ENCODE measurements at regions not wholly inside any gene's neighbourhood (a gene's known extent, or its start where the extent isn't known, plus 50 kb on each side); places are given as distances from the start of the nearest gene placed in this dataset.

DNA sequence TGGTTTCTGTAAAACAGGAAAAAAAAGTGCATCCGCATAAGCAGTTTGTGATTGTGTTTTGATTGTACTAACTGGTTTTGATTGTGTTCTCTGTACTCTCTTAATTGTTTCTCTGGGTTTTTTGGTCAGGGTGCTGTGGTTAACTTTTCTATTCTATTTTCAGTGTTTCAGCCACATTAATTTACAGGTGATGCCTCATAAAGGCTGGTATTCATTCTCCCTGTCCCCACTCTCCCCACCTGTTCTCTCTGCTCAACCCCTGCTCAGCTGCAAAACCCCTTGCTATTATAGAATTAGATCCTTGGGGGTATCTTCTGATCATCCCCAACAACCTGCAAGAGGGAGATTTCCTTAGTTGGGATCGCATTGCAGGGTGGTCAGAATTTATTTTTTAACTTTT, 285.4 kb upstream of the AZI2 start:
- no peak for ATAC-seq
- intact Hi-C loops (cut with DNase I, micrococcal nuclease), result no loop called here
- no peak for DNase-seq

- no peak for ATAC-seq
- intact Hi-C loops (cut with DNase I, micrococcal nuclease), result no loop called here
These were observed 289.1 kb upstream of the AZI2 start for GRCh38 chr3:28637742-28638141.

DNA sequence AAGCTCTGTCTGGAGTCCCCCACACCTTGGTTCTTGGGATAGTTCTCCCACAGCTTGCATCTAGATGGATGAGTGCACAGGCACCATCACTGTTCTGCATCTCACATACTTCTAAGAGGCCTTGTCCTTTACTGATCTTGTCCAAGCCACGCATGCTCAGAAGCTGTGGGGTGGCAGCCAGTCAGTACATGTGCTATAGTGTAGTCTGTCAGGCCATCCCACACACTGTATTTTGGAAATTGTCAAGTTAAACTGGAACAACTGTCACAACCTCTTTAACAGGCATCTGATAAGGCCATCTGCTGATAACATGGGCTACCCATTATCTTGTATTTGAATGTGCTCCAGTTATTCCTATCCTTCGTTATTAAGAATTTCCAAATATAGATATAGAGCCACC, 296.5 kb upstream of the AZI2 start:
- ATAC-seq (no peak), DNase-seq (no peak)
- intact Hi-C loops (cut with DNase I, micrococcal nuclease), result no loop called here

More at GRCh38 chr3:28637742-28638141, 289.1 kb upstream of the AZI2 start:
- DNase-seq, result no peak

DNA sequence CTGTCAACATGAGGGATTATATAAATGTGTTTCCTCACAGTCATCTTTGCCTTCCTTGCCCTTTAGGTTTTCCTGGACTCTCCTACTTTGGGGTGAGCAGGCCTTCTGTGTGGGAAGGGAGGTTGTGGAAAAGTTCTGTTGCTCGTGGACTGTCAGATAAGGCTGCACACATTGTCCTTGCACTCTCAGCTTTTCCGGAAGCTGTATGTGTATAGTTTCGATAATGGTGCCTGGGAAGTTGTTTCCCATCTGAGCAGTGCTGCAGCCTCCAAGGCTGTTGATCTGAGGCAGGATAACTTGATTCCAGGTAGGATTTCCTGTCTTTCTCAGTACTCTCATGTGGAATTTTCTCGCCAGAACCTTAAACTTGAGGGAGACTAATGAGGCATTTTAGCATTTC, 297.8 kb upstream of the AZI2 start:
- intact Hi-C loops (cut with DNase I, micrococcal nuclease), result no loop called here
- ATAC-seq, result no peak
- DNase-seq, result no peak

DNA sequence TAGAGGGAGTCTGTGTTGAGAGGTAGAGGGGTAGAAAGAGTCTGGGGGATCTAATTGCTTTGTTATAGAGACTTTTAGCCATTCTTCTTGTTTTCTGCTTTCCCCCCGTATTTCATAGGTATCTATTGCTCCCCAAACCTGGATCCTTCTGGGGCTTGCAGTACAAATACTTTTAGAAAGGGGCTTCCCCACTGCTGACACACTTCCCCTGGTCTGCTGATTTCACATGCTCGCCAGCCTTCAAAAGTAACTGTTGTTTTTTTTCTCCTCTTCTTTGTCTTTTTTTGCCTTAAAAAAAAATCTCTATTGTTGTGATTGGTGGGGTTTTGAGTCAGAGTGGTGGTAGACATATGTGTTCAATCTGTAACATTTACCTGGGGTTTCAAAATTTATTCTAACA, 300.6 kb upstream of the AZI2 start:
- intact Hi-C loops (cut with DNase I, micrococcal nuclease), result no loop called here
- DNase-seq, result no peak

DNA sequence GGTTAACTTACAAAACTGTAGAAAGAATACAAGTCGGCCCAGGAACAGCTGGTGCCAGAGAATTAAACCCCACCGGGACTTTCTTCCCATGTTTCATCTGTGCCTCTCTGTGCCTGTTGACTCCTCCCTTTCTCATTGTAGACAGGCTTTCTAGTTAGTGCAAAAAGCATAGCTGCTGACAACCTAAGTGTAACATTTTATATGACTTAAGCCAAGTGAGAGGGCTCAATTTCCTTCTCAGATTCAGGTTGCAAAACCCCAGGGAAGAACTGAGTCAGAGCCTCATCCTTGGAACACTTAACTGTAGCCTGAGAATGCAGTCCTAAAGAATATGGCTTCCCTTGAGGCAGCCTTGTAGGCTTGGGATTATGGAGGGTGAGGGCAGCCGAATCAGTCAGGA, 302.5 kb upstream of the AZI2 start:
- no peak for DNase-seq
- intact Hi-C loops (cut with DNase I, micrococcal nuclease), result no loop called here
- ATAC-seq, result no peak

More for the DNA sequence above, 300.6 kb upstream of the AZI2 start:
- ATAC-seq, result no peak

DNA sequence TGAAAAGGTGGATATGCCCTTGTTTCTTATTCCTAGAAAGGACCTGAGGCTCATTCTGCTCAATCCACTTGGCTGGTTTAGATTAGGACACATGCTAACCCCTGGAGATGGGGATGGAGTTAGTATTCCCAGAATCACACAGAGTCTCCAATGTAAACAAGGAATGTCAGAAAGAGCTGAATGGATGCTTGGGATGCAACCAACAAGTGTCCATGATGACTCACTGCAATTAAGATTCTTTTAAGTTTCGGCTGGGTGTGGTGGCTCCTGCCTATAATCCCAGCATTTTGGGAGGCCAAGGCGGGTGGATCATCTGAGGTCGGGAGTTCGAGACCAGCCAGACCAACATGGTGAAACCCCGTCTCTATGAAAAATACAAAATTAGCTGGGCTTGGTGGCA, 315.5 kb upstream of the AZI2 start:
- intact Hi-C loops (cut with DNase I, micrococcal nuclease), result no loop called here
- ATAC-seq (no peak), DNase-seq (no peak)

GRCh38 chr3:28667646-28668621, 319.3 kb upstream of the AZI2 start:
- ATAC-seq, result peak; percentile 80
- DNase-seq, result peak in 1 of 2 donors; percentile 69

GRCh38 chr3:28669870-28670269, 321.2 kb upstream of the AZI2 start:
- DNase-seq (no peak), ATAC-seq (no peak)
- intact Hi-C loops (cut with DNase I, micrococcal nuclease), result no loop called here

More at GRCh38 chr3:28667646-28668621, 319.3 kb upstream of the AZI2 start:
- intact Hi-C loops (cut with DNase I, micrococcal nuclease), result no loop called here

DNA sequence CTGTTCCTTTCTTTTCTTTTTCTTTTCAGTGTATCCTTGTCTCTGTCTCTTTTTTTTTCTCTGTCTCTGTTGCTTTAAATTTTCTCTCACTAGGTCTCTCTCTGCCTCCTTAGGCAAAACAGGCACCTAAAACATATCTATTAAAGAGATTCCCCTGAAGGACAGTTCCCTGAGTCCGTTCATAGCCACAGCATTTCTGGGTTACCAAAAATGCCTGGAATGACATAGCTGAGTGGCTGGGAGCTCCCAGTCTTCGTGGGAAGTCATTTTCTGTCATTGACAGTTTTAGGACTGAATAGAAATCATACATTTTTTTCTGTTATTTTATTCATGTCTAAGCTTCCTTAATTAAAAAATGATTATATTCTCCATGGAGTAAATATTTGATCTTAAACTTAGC, 323.8 kb upstream of the AZI2 start:
- intact Hi-C loops (cut with DNase I, micrococcal nuclease), result no loop called here
- ATAC-seq (no peak), DNase-seq (no peak)

DNA sequence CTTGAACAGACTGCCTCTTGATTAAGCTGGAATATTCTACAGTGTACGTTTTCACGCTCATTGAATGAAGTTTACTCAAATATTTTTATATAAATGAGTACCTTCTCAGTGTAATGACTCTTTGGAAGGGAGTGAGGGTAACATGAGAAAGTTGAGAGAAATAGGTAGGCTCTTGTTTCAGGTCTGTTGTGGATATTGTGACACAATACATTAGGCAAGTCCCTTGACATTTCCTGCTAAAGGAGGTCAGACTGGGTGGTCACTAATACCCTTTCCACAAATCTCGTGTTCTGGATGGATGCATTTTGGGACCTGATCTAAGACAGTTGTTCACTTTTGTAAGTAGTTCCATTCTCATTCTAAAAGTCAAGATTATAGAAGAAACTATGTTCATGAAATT, 324.8 kb upstream of the AZI2 start:
- DNase-seq (no peak), ATAC-seq (no peak)

DNA sequence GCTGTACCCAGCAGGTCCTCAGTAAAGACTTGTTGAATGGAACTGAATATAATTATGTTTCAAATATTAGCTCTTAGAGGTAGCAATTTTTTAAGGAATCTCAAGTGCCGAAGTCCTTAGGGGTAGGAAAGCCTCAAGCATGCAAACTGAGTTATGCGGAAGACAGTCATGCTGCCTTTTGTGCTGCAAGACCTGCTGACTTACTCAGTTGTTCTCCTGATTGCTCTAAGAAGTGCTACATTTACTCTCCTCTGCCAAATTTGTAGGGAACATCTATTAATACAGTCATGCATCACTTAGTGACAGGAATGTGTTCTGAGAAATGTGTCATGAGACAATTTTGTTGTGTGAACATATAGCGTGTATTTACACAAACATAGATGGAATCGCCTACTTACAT, 325.6 kb upstream of the AZI2 start:
- DNase-seq, result no peak
- no peak for ATAC-seq
- intact Hi-C loops (cut with DNase I, micrococcal nuclease), result no loop called here

More for the DNA sequence above, 324.8 kb upstream of the AZI2 start:
- intact Hi-C loops (cut with DNase I, micrococcal nuclease), result no loop called here

DNA sequence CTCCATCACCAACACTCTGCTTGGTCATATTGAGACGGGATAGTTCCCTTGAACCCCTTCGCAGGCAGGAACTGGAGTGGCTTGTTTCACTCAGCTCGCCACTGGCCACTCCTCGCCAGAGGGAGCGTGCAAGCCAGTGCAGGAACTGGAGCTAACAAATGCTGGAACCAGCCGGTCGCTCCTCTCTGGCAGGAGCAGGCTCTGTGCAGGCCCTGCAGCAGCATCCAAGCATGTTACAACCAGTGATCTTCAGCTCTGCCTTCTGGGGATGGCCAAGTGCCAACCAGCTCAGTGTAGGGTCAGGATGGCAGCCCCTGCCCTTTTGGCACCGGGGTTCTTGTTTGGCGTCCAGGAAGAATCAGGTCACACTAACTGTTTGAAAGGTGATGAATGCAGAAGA, 329.0 kb upstream of the AZI2 start:
- intact Hi-C loops (cut with DNase I, micrococcal nuclease), result no loop called here
- DNase-seq, result no peak
- no peak for ATAC-seq

GRCh38 chr3:28678086-28678485, 329.5 kb upstream of the AZI2 start:
- DNase-seq (no peak), ATAC-seq (no peak)
- intact Hi-C loops (cut with DNase I, micrococcal nuclease), result no loop called here

DNA sequence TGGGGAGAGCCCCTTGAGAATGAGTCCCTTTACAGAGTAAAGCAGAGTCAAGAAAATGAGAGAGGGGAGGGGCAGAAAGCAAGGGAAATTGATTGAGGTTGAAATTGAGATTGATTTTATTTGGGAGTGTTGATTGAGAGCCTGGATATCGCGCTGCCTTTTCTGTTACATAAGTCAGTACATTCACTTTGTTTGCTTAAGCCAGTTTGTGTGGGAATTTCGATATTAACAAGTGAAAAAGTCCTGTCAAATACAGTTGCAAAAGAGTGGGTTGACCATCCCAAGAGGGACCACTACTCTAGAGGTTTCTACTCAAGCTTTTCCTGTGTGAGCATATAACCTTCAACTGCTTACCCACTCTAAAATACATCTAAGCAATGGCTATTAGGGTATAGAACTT, 331.4 kb upstream of the AZI2 start:
- DNase-seq (no peak), ATAC-seq (no peak)
- intact Hi-C loops (cut with DNase I, micrococcal nuclease), result no loop called here

- no peak for DNase-seq
These were observed 333.5 kb upstream of the AZI2 start for GRCh38 chr3:28682121-28682520.

GRCh38 chr3:28690176-28690575, 341.6 kb upstream of the AZI2 start:
- intact Hi-C loops (cut with DNase I, micrococcal nuclease), result no loop called here
- no peak for ATAC-seq
- no peak for DNase-seq

More at GRCh38 chr3:28682121-28682520, 333.5 kb upstream of the AZI2 start:
- ATAC-seq, result no peak
- intact Hi-C loops (cut with DNase I, micrococcal nuclease), result no loop called here

DNA sequence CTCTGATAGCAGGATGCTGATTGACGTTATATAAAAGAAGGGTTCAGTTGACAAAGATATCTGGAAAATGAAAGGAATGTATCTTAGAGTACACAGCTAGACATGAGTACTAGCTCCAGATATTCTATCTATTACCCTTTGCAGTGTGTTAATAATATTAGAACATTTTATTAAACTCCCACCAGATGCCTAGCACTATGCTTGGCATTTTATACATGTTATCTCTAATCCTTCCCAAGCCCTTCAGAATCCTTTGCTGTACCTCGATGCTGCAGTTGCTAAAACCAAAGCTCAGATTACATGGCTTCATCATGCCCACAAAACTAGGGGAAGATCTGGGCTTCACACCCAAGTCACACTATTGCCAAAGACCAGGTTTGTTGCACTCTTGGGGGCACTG, 350.1 kb upstream of the AZI2 start:
- ATAC-seq (no peak), DNase-seq (no peak)
- intact Hi-C loops (cut with DNase I, micrococcal nuclease), result no loop called here

GRCh38 chr3:28699283-28699682, 350.7 kb upstream of the AZI2 start:
- intact Hi-C loops (cut with DNase I, micrococcal nuclease), result no loop called here
- ATAC-seq (peak; percentile 71), DNase-seq (no peak)

GRCh38 chr3:28700728-28701127, 352.1 kb upstream of the AZI2 start:
- ATAC-seq, result no peak
- intact Hi-C loops (cut with DNase I, micrococcal nuclease), result no loop called here

GRCh38 chr3:28703843-28704242, 355.2 kb upstream of the AZI2 start:
- no peak for ATAC-seq
- DNase-seq, result no peak
- intact Hi-C loops (cut with DNase I, micrococcal nuclease), result no loop called here

More at GRCh38 chr3:28700728-28701127, 352.1 kb upstream of the AZI2 start:
- DNase-seq, result no peak
